ENCODE measurements at regions not wholly inside any gene's neighbourhood (a gene's known extent, or its start where the extent isn't known, plus 50 kb on each side); places are given as distances from the start of the nearest gene placed in this dataset.

DNA sequence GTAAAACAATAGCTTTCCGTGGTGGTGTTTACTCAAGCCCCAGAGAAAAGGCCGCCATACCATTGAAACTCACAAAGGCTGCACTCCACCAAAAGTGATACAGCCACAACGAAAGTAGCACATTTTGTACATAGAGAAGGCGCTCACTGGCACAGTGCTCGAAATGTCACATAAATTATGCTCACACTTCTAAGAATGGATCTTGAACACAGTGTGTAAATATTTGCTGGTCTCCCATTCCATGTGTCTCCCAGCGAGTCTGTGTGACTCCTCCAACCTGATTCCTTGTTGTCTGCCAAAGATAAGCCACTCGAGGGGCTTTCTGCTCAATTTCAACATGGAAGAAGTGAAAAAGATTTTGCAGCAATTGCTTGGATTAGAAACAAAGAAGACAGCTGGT lies 234.0 kb upstream of the VCX3A start:
- TF ChIP-seq CTCF (IDR thresholded peaks at IDR 0.05) (no peak), POLR2A (IDR thresholded peaks at IDR 0.05) (no peak)
